IMR-90 (cell line): ENCODE measurements at regions not wholly inside any gene's neighbourhood (a gene's known extent, or its start where the extent isn't known, plus 50 kb on each side); places are given as distances from the start of the nearest gene placed in this dataset.

Experiments
- ATAC-seq: fragments of 200-7000 bp; cut with Tn5 transposase; 2 replicates; pipeline ENCODE4 v1.9.1; 2020; ENCODE audit warnings: low read depth, mild to moderate bottlenecking, moderate library complexity
- BruUV-seq: library from RNA; stranded (reverse); fragments of 400-500 nt; replicated peaks from 2 replicates; lab custom pipeline; 2021; lab: Mats Ljungman, UMichigan
- CTCF ChIA-PET: fragments of 300-600 bp; formaldehyde crosslinking; extraction: SDS; loops from one replicate; lab custom pipeline; 2021; ENCODE audit warnings: antibody characterized with exemption; lab: Yijun Ruan, JAX
- POLR2A ChIA-PET: fragments of 300-600 bp; sonication (Branson Sonifier 250); formaldehyde crosslinking; loops from one replicate; lab custom pipeline; 2022; ENCODE audit warnings: antibody characterized with exemption; ENCODE audit not compliant: unreplicated experiment; lab: Charles Lee
- DNase-seq: peaks from one replicate; pipeline ENCODE4 v3.0.0; 2013
- H2AFZ ChIP-seq: replicated peaks from 2 replicates; pipeline ENCODE3; 2013; ENCODE audit warnings: low read length, mild to moderate bottlenecking; ENCODE audit not compliant: poor library complexity
- H2AK5ac ChIP-seq: 2 replicates; pipeline ENCODE4 v1.6.1; 2013; ENCODE audit warnings: low read depth, low read length, inconsistent platforms
- H2AK9ac ChIP-seq: replicated peaks from 2 replicates; pipeline ENCODE3; 2013; ENCODE audit warnings: mild to moderate bottlenecking, low read depth, low read length, moderate library complexity; ENCODE audit not compliant: poor library complexity
- H2BK120ac ChIP-seq: 2 replicates; pipeline ENCODE4 v1.6.1; 2013; ENCODE audit warnings: low read depth, low read length, inconsistent platforms
- H2BK15ac ChIP-seq: 3 replicates; pipeline ENCODE4 v1.6.1; 2013; ENCODE audit warnings: low read depth, low read length, inconsistent platforms
- H2BK20ac ChIP-seq: 2 replicates; pipeline ENCODE4 v1.6.1; 2013; ENCODE audit warnings: low read depth, mild to moderate bottlenecking, inconsistent platforms, low read length, moderate library complexity
- H2BK5ac ChIP-seq: 2 replicates; pipeline ENCODE4 v1.6.1; 2013; ENCODE audit warnings: mild to moderate bottlenecking, low read depth, low read length, inconsistent platforms; ENCODE audit not compliant: poor library complexity, severe bottlenecking
- H3K14ac ChIP-seq: replicated peaks from 2 replicates; pipeline ENCODE4 v1.6.1; 2013; ENCODE audit warnings: low read depth, low read length, inconsistent platforms
- H3K18ac ChIP-seq: 2 replicates; pipeline ENCODE4 v1.6.1; 2013; ENCODE audit warnings: low read depth, low read length, control low read depth
- H3K23ac ChIP-seq: 2 replicates; pipeline ENCODE4 v1.6.1; 2013; ENCODE audit warnings: low read depth, low read length, inconsistent platforms
- H3K27ac ChIP-seq: 2 replicates; pipeline ENCODE4 v1.5.1; 2013; ENCODE audit warnings: mild to moderate bottlenecking, control low read depth, low read length; ENCODE audit not compliant: insufficient read depth
- H3K27me3 ChIP-seq: 2 replicates; pipeline ENCODE4 v1.6.1; 2013; ENCODE audit warnings: low read length; ENCODE audit not compliant: control insufficient read depth, insufficient read depth
- H3K36me3 ChIP-seq: 2 replicates; pipeline ENCODE4 v1.6.1; 2013; ENCODE audit warnings: low read length, mixed read lengths; ENCODE audit not compliant: control insufficient read depth, insufficient read depth
- H3K4ac ChIP-seq: 2 replicates; pipeline ENCODE4 v1.6.1; 2013; ENCODE audit warnings: low read depth, low read length, inconsistent platforms
- H3K4me1 ChIP-seq: 2 replicates; pipeline ENCODE4 v1.6.1; 2013; ENCODE audit warnings: low read length, mixed read lengths; ENCODE audit not compliant: control insufficient read depth, insufficient read depth
- H3K4me2 ChIP-seq: 2 replicates; pipeline ENCODE4 v1.6.1; 2013; ENCODE audit warnings: low read depth, mild to moderate bottlenecking, control low read depth, low read length, moderate library complexity
- H3K4me3 ChIP-seq: 2 replicates; pipeline ENCODE4 v1.5.1; 2013; ENCODE audit warnings: low read depth, mild to moderate bottlenecking, control low read depth, low read length, moderate library complexity; ENCODE audit not compliant: insufficient read depth
- H3K56ac ChIP-seq: 2 replicates; pipeline ENCODE4 v1.6.1; 2013; ENCODE audit warnings: low read length, inconsistent platforms; ENCODE audit not compliant: insufficient read depth; ENCODE audit errors: extremely low read depth
- H3K79me1 ChIP-seq, 2 experiments: 2 replicates each; pipeline ENCODE4 v1.6.1; 2013; ENCODE audit warnings: low read length in 2 of 2, inconsistent platforms in 1 of 2, low read depth in 1 of 2
- H3K9ac ChIP-seq: 2 replicates; pipeline ENCODE4 v1.6.1; 2013; ENCODE audit warnings: low read depth, low read length, control low read depth
- H3K9me1 ChIP-seq: 2 replicates; pipeline ENCODE4 v1.6.1; 2013; ENCODE audit warnings: low read length, inconsistent platforms; ENCODE audit not compliant: insufficient read depth
- H3K9me3 ChIP-seq: 2 replicates; pipeline ENCODE4 v1.6.1; 2013; ENCODE audit warnings: low read length; ENCODE audit not compliant: control insufficient read depth, insufficient read depth
- H4K20me1 ChIP-seq: 2 replicates; pipeline ENCODE4 v1.6.1; 2013; ENCODE audit warnings: low read length, inconsistent platforms; ENCODE audit not compliant: insufficient read depth
- H4K5ac ChIP-seq: 2 replicates; pipeline ENCODE4 v1.6.1; 2013; ENCODE audit warnings: mild to moderate bottlenecking, low read depth, low read length, control low read depth
- H4K8ac ChIP-seq, 2 experiments: 2 replicates each; pipeline ENCODE4 v1.6.1; 2013; ENCODE audit warnings: low read depth in 2 of 2, low read length in 2 of 2, control low read depth in 1 of 2, inconsistent platforms in 1 of 2
- H4K91ac ChIP-seq: 2 replicates; pipeline ENCODE4 v1.6.1; 2013; ENCODE audit warnings: low read depth, low read length, inconsistent platforms; ENCODE audit not compliant: insufficient read depth
- BHLHE40 ChIP-seq: fragments of 150-350 bp; IDR thresholded peaks from 2 replicates; pipeline ENCODE4 v1.6.1; 2016; ENCODE audit warnings: mild to moderate bottlenecking, low read depth, low read length
- CEBPB ChIP-seq: IDR thresholded peaks from 2 replicates; pipeline ENCODE4 v1.6.1; 2012; ENCODE audit warnings: low read depth, low read length, improper control_type of control experiment
- CHD1 ChIP-seq: IDR thresholded peaks from 2 replicates; pipeline ENCODE4 v1.6.1; 2012; ENCODE audit warnings: low read depth, low read length, improper control_type of control experiment
- FOS ChIP-seq: fragments of 150-350 bp; IDR thresholded peaks from 2 replicates; pipeline ENCODE4 v1.6.1; 2016; ENCODE audit warnings: low read depth, low read length
- MAFK ChIP-seq: IDR thresholded peaks from 2 replicates; pipeline ENCODE4 v1.6.1; 2012; ENCODE audit warnings: low read depth, low read length, improper control_type of control experiment
- MAZ ChIP-seq: IDR thresholded peaks from 2 replicates; pipeline ENCODE4 v1.6.1; 2012; ENCODE audit warnings: low read depth, mild to moderate bottlenecking, low read length, improper control_type of control experiment, moderate library complexity, borderline replicate concordance
- MXI1 ChIP-seq: IDR thresholded peaks from 2 replicates; pipeline ENCODE4 v1.6.1; 2012; ENCODE audit warnings: low read depth, mild to moderate bottlenecking, low read length, moderate library complexity, borderline replicate concordance
- NFE2L2 ChIP-seq: fragments of 150-350 bp; IDR thresholded peaks from 2 replicates; pipeline ENCODE4 v1.6.1; 2016; ENCODE audit warnings: low read depth, mild to moderate bottlenecking, low read length
- POLR2A ChIP-seq: IDR thresholded peaks from 2 replicates; pipeline ENCODE4 v1.6.1; 2012; ENCODE audit warnings: mild to moderate bottlenecking, low read depth, low read length
- RAD21 ChIP-seq: IDR thresholded peaks from 2 replicates; pipeline ENCODE4 v1.6.1; 2012; ENCODE audit warnings: low read length, improper control_type of control experiment
- RCOR1 ChIP-seq: IDR thresholded peaks from 2 replicates; pipeline ENCODE4 v1.6.1; 2012; ENCODE audit warnings: mild to moderate bottlenecking, low read length, improper control_type of control experiment; ENCODE audit not compliant: insufficient replicate concordance
- RFX5 ChIP-seq: IDR thresholded peaks from 2 replicates; pipeline ENCODE4 v1.8.0; 2012; ENCODE audit warnings: low read depth, mild to moderate bottlenecking, low read length, moderate library complexity
- SMC3 ChIP-seq: fragments of 150-350 bp; IDR thresholded peaks from 2 replicates; pipeline ENCODE4 v1.6.1; 2016; ENCODE audit warnings: low read depth, mild to moderate bottlenecking, antibody characterized with exemption, low read length, moderate library complexity
- WGBS, 2 experiments: methylation state at CpG; one replicate each; pipeline versions ENCODE4 v1.1.5 to v1.1.7; 2013; ENCODE audit warnings: missing lambda C conversion rate in 2 of 2; ENCODE audit not compliant: insufficient read length in 1 of 2; ENCODE audit errors: extremely low coverage in 2 of 2; 5-methylcytosine and 5-hydroxymethylcytosine counted together
- dilution Hi-C: fragments of 300-500 bp; cut with HindIII; formaldehyde crosslinking; loops from one replicate; pipeline ENCODE4 v1.14.3; 2018; ENCODE audit warnings: low sequenced_read_pairs; ENCODE audit not compliant: unreplicated experiment
- in situ Hi-C: fragments of 300-500 bp; cut with MboI; formaldehyde crosslinking; loops from 3 replicates; pipeline ENCODE4 v1.14.3; 2019; ENCODE audit warnings: low sequenced_read_pairs, inconsistent platforms, mixed read lengths
- intact Hi-C: fragments of 100-400 bp; cut with micrococcal nuclease; formaldehyde crosslinking; loops from 2 replicates; pipeline ENCODE4 v1.10.0; 2022
- TF ChIP-seq, protein P1 (sequence below): conservative IDR thresholded peaks from 2 replicates; pipeline ENCODE4 v1.5.1; 2012; ENCODE audit warnings: mild to moderate bottlenecking, low read depth, low read length, improper control_type of control experiment
- TF ChIP-seq, protein P2 (sequence below): fragments of 150-350 bp; IDR thresholded peaks from 2 replicates; pipeline ENCODE4 v1.6.1; 2017; ENCODE audit warnings: mild to moderate bottlenecking, antibody characterized with exemption, low read length, low read depth
- TF ChIP-seq, protein P3 (sequence below): fragments of 150-350 bp; IDR thresholded peaks from 2 replicates; pipeline ENCODE4 v1.6.1; 2016; ENCODE audit warnings: low read depth, mild to moderate bottlenecking, low read length, moderate library complexity, borderline replicate concordance

DNA sequence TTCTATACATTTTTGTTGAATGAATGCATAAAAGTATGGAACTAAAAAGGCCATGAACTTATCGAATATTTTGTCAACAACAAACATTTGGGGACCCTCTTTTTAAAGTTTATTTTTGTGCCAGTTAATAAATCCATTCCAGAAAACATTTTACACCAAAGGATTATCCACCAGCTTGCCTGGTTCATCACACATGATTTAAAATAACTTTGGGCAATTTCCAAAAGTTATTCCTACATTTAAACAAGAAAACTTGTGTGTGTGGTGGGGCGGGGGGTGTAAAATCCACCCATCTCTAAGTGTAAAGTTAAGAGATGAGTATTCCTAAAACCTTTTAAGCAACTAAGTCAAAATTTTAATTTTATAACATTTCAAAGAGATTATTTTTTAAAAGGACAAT lies 224.5 kb upstream of the SNX7 start:
- no peak overlapping the region for H2AFZ ChIP-seq
- DNase-seq = no peak
- H3K23ac ChIP-seq = no peak overlapping the region
- no peak for ATAC-seq
- H3K18ac ChIP-seq = no peak overlapping the region
- no peak overlapping the region for H2BK15ac ChIP-seq
- H3K9me3 ChIP-seq = no peaks in the 10 kb centered on the region
- H3K4me3 ChIP-seq = no peak overlapping the region
- H3K4ac ChIP-seq = no peak overlapping the region
- ChIA-PET POLR2A (no interaction called here), CTCF (no interaction called here)
- no peaks in the 10 kb centered on the region for H3K4me1 ChIP-seq
- H4K8ac ChIP-seq = no peak overlapping the region
- no peak overlapping the region for H2BK5ac ChIP-seq
- no peak overlapping the region for H3K9ac ChIP-seq
- no peak overlapping the region for H2BK20ac ChIP-seq
- H3K36me3 ChIP-seq = no peaks in the 10 kb centered on the region
- no CpG with 5 or more reads among the region's 2 CpGs for WGBS, 2 experiments
- no TSS peak for BruUV-seq
- H4K91ac ChIP-seq = no peak overlapping the region
- H4K5ac ChIP-seq = no peak overlapping the region
- H3K79me1 ChIP-seq = no peaks in the 10 kb centered on the region
- intact Hi-C loops (no loop called here), dilution Hi-C loops (no loop called here), in situ Hi-C loops (no loop called here)
- no peaks in the 10 kb centered on the region for H4K20me1 ChIP-seq
- H3K56ac ChIP-seq = no peak overlapping the region
- H2AK9ac ChIP-seq = no peak overlapping the region
- TF ChIP-seq MAFK (no peak), MXI1 (no peak), CEBPB (no peak), RCOR1 (no peak), BHLHE40 (no peak), MAZ (no peak), CHD1 (no peak), RFX5 (no peak), POLR2A (no peak), SMC3 (no peak), FOS (no peak), NFE2L2 (no peak), RAD21 (no peak)
- TF ChIP-seq, protein P1, sequence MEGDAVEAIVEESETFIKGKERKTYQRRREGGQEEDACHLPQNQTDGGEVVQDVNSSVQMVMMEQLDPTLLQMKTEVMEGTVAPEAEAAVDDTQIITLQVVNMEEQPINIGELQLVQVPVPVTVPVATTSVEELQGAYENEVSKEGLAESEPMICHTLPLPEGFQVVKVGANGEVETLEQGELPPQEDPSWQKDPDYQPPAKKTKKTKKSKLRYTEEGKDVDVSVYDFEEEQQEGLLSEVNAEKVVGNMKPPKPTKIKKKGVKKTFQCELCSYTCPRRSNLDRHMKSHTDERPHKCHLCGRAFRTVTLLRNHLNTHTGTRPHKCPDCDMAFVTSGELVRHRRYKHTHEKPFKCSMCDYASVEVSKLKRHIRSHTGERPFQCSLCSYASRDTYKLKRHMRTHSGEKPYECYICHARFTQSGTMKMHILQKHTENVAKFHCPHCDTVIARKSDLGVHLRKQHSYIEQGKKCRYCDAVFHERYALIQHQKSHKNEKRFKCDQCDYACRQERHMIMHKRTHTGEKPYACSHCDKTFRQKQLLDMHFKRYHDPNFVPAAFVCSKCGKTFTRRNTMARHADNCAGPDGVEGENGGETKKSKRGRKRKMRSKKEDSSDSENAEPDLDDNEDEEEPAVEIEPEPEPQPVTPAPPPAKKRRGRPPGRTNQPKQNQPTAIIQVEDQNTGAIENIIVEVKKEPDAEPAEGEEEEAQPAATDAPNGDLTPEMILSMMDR = no peak
- TF ChIP-seq, protein P2, sequence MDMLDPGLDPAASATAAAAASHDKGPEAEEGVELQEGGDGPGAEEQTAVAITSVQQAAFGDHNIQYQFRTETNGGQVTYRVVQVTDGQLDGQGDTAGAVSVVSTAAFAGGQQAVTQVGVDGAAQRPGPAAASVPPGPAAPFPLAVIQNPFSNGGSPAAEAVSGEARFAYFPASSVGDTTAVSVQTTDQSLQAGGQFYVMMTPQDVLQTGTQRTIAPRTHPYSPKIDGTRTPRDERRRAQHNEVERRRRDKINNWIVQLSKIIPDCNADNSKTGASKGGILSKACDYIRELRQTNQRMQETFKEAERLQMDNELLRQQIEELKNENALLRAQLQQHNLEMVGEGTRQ = no peak
- TF ChIP-seq, protein P3, sequence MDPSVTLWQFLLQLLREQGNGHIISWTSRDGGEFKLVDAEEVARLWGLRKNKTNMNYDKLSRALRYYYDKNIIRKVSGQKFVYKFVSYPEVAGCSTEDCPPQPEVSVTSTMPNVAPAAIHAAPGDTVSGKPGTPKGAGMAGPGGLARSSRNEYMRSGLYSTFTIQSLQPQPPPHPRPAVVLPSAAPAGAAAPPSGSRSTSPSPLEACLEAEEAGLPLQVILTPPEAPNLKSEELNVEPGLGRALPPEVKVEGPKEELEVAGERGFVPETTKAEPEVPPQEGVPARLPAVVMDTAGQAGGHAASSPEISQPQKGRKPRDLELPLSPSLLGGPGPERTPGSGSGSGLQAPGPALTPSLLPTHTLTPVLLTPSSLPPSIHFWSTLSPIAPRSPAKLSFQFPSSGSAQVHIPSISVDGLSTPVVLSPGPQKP = no peak
- H2AK5ac ChIP-seq = no peak overlapping the region
- H3K27me3 ChIP-seq = no peaks in the 10 kb centered on the region
- H3K4me2 ChIP-seq = no peak overlapping the region
- no peak overlapping the region for H3K27ac ChIP-seq
- H2BK120ac ChIP-seq = no peak overlapping the region
- H3K9me1 ChIP-seq = no peaks in the 10 kb centered on the region
- H3K14ac ChIP-seq = no peak overlapping the region
